ENCODE measurements at regions not wholly inside any gene's neighbourhood (a gene's known extent, or its start where the extent isn't known, plus 50 kb on each side); places are given as distances from the start of the nearest gene placed in this dataset.

DNA sequence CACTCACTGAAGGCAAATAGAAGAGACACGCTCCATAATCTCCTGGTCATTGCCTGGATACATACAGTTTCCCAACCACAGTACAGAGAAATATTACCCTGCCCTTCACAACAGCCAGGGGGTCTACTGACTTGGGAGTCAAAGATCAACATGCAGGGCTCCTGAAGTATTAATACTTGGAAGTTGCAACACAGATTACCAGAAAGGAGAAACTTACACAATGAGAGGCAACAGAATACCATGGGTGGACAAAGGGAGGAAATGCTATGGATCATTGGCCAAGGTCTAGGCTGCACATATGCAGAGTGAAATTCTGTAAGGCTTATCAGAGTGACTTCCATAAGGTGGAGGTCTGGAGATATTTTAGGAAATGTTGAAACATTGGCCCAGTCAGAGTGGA lies 267.9 kb upstream of the FAT3 start:
- DNase-seq (ENCODE audit: low spot score): no peak

DNA sequence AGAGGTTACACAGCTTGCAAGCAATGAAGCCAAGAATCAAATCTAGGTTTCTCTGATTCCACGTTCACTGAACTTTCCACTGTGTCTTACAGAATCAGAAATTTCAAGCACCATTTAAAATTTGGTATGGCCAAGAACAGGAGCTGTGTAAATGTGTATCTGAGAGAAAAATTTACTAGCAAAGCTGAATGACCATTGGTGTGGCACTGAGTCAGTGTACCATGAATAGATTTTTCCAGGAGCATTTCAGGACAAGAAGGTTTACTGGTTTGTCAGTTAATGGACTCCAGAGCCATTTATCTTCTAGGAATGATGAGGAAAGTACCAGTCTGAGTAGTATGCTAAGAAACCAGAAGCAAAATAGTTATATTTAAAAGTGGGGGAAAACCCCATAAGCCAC lies 269.4 kb upstream of the FAT3 start:
- DNase-seq (ENCODE audit: low spot score): no peak

DNA sequence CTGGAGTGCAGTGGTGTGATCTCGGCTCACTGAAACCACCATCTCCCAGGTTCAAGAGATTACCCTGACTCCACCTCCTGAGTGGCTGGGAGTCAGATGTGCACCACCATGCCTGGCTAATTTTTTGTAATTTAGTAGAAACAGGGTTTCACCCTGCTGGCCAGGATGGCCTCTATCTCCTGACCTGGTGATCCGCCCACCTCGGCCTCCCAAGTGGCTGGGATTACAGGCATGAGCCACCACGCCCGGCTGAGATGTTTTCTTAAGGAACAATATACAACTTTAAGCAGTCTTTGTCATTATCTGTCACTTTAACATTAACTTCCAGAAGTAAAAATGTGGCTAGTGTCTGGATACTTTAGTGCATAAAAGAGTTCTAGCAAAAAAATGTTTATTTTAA lies 272.6 kb upstream of the FAT3 start:
- DNase-seq (ENCODE audit: low spot score): no peak

DNA sequence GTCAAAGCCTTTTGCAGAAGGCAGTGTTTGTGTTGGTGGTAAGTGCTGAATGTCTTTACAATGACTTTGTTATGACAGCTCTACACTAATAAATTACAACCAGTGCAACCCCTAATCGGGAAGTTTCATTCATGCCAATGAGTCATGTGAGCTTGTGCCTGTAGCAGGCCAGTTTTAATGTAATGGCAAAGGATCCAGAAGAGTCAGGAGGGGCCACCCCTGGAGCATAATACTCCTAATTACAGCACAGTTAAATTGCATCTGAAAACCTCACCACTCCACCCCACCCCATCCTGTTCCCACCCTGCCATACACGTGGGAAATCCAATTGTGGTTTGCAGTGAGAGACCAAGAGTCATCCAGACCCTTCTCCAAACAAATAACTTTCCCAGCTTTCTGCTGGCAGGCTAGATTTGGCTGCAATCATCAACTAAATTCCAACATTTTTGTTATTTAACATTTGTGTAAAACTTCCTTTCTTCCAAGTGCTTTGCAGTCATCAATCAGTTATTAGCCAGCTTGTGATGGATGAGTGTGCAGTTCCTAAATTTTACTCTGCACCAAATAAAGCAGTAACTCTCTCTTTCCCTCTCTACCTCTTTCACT lies 277.3 kb upstream of the FAT3 start:
- DNase-seq (ENCODE audit: low spot score): no peak

DNA sequence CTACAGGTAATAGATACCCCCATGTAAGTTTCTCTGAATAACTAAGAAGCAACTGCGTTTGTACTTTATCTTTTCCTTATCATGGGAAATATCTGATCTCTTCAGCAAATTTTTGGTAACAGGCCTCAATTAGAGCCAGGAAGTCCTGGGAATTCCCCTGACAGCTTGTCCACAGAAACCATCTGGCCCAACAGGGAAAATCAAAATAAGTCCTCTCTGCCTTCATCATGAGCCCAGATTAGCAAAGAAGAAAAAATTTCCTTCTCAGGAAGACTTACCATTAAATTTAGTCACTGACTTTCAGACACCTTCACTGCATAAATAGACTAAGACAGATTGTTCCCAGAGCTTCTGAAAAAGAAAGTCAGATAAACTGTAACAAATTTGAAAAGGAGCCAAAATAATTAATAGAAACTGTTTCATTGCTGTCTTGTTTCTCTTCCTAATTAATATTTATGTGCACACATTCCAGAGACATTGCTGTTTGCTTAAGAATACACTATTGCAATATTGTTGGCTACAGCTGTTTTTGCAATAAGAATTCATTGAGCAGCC lies 278.1 kb upstream of the FAT3 start:
- DNase-seq (ENCODE audit: low spot score): no peak

DNA sequence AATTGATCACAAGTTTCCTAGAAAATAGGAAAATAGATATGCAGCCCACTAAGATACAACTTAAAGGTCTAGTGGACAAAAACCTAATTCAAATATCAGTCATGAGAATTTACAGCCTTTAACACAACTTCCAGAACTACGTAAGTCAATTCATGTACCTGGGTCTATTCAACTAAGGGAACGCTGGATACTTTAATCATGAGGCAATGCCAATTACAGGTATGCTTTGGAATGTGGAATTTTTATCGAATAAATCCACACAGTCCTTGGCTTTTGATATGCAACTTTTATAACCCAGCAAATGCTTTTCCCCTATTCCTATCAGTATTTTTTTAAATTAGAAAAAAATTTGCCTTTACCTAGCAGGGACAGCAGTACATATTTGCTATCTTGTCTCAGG lies 289.5 kb upstream of the FAT3 start:
- no peak for DNase-seq (ENCODE audit: low spot score)

DNA sequence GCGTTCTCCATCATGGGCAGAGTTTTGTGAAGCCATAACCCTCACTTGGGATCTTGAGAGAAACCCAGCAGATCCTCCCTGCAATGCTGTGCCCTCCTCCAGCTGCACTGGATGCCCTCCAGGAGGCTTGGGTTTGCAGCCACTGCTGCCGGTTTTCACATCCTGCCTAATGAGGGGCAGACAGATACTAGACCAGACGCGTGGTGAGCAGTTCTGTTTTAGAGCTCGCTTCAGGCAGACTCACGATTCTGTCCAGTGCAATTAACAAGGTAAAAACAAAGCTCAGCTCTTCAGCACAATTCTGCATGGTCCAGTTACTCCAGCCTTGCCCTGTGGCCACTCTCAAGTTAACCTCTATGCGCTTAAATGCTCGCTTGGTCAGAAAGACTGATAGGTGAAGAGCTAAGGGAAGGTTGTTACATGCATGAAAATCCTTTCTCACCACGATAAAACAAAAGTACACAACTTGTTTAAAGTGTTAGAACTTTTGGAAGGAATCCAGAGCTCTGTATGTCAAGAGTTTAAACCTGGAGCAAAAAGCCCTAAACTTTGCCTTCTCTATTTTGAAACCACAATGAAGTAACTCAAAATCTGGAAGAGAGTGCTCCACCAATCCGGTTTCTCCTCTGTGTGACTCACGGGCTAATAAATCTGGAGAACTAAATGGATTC lies 292.3 kb upstream of the FAT3 start:
- DNase-seq (ENCODE audit: low spot score): no peak

DNA sequence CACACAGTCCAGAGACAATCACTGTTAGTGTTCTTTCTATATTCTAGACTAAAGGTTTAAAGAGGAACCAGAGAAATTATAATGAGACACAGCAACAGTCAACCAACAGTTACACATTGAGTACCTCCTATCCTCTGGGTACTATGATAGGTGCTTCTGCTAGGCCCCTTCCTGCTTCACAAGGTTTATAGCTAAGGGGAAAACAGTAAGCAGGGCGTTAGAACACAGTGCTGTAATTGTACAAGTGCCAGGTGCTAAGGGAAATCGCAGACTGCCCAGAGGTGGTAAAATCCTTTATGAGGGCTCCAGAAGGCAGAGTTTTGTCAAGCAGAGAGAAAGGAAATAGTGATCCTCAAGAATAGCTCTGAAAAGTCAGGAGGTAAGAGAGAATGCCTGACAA lies 297.2 kb upstream of the FAT3 start:
- DNase-seq (ENCODE audit: low spot score): no peak

DNA sequence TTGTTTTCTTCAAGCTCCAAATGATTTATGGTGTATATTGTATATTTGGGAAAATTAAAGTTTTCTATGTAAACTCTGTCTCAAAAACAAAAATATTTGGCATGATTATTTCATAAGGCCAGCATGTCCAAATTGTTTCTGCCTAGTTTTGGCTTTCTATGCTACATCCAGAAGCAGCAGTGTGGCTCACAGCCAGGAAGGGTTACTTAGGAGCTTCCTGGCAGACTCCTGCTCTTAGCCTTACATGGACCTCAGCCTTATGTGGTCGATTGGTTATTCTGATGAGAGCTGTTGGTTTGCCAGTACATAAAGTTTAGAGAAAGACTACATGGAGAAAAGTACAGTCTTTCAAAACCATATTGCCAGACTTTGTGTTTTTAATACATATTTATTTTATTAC lies 297.7 kb upstream of the FAT3 start:
- DNase-seq (ENCODE audit: low spot score): no peak

DNA sequence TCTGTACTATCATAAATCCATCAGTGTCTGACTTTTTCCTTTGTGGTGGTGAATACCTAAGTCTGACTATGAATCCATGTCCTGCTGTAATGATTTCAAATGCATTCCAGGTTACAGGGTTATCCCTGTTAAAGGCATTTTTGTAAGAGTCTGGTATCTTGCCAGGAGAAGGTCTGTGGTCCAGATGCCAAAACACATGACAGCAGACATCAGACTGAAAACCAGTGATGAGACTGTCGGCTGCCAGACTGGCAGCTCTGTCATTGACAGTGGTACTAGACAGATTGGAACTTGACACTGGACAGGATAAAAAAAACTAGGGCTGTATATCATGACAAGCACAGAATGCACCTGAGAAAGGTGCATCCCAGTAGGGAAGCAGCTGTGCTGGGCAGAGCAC lies 301.8 kb upstream of the FAT3 start:
- no peak for DNase-seq (ENCODE audit: low spot score)

DNA sequence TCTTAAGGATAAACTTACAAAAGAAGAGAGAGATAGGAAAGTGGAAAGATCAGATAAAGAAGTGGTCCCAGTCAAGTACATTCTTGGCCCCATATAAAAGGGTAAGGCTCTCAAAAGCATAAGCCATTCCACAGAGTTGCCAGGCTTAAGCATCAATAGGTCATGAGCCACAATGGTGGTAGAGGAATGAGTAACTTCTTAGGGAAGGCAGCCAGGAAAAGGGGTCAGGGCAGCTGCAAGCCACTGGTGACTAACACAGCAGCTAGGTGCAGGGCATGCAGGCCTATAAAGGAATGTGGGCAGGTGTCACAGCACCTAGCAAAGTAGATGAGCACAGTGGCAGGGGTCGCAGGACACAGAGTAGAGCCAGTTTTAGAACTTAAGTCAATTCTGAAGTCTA lies 302.6 kb upstream of the FAT3 start:
- no peak for DNase-seq (ENCODE audit: low spot score)

DNA sequence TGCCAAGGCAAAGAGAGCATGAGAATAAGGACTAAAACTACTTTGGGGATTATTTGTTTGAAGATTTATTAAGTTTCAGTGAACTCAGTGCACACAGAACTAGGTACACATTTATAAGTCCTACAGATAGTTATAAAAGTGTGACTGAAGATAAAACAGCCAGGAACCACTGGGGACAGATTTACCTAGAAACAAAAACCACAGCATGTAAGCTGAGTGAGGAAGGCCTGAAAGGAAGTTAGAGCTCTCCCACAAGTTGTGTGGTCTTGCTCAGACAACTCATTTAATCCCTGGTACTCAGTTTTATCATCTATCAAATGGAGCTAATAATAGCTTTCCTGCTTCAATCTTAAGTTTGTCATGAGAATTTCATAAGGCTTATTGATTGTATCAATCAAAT lies 311.2 kb upstream of the FAT3 start:
- no peak for DNase-seq (ENCODE audit: low spot score)

DNA sequence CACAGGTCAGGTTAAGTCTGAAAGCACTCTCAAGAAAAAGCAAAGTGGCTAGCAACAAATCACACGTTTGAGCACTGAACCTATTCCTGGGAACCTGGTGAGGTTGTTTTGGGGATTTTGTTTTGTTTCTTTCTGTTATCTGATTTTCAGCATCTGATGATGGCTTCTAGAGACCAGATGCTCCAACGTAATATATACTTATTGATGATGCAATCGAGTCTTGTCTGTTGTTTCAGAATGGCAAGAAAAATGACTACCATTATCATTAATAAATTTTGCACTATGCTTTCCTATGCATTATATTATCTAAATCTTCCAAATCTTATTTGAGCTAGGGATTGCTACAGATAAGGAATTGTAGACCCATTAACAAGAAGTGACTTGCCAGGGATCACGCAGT lies 312.3 kb upstream of the FAT3 start:
- no peak for DNase-seq (ENCODE audit: low spot score)

DNA sequence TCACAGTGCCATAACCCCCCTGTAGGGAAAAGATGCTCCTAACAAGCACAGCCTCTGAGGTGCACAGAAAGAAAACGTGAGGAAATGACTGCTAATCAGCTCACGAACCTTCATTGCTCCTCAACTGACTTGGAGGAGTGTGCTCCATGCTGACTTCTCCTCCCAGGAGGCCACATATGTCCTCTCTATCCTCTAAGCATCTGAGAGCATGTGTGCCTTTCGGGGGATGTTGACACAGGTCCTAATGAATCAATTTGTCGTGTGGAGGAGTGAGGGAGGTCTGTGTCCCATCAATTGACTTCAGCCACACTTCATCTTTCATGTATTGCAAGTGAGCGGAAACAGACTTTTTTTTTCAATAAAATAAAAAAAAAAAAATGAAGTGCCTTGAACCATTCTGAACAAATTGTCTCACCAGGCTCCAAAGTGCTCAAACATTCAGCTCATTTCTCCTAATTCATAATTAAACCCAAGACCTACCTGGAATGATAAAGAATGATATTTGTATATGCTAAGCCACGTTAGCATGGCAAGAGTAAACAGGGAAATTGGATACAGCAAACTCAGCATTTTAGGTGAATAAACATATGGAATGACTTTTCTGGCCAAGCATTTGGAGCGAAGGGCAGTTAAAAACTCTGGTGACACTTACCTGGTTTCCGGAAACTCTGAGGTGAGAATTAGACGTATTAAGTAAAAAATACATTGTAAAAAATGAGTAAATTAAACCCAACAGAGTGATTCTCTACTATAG lies 317.6 kb upstream of the FAT3 start:
- DNase-seq (ENCODE audit: low spot score): no peak

DNA sequence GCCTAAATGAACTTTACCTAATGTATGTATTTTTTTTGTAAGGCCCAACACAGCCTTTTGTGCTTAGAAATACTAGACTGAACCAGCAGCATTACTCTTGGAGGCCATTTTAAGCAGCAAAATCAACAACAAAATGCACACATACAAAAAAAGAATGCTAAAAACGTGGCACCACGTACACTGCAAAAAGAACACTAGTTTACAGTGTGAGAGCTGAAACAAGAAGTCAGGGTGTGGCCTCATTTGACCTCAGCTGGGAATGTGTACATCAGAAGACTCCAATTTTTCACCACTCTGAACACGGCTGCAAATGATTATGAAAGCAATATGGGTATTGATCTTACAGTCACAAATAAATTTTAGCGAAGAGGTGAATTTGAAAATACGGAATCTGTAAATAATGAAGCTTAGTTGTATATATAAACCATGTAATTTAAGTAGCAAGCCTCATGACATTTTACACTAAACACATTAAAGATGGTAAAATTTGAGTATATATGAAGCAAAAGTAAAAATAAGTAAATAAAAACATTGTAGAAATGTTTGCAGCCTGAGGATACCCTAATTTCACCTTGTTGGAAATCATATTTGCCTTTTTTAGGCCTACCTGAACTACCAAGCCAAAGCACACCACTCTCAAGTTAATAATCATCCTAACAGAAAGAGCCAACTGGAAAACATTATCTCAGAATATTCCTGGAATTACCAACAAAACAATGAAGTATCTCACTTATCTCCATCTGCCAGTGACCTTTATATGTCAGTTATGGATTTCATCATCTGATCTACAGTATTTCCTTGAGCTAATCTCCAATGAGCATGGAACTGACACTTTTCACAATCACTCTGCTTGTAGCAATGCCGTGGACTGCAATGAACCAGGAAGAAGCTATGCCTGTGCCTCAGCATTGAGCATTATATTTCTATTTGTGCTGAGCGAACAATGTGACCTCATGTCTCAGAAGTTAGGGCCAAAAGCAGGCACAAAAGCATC lies 319.5 kb upstream of the FAT3 start:
- no peak for DNase-seq (ENCODE audit: low spot score)

DNA sequence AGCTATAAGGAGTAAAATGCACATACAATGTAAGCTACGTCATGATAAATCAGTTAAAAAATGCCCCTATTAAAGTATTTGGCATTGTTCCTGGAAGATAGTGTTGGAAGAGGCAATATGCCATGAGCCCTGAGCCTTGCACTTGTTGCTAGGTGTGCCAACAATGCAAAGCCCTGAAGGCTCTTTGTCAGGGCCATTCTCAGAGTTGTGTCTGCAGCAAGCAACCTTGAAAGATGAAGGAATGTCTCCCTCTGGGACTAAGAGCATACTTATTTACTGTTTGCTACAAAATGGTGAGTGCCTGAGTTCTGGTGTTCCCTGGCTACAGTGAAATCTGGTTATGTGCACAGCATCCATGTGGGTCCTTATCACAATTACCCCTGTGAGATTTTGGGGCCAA lies 322.3 kb upstream of the FAT3 start:
- no peak for DNase-seq (ENCODE audit: low spot score)

DNA sequence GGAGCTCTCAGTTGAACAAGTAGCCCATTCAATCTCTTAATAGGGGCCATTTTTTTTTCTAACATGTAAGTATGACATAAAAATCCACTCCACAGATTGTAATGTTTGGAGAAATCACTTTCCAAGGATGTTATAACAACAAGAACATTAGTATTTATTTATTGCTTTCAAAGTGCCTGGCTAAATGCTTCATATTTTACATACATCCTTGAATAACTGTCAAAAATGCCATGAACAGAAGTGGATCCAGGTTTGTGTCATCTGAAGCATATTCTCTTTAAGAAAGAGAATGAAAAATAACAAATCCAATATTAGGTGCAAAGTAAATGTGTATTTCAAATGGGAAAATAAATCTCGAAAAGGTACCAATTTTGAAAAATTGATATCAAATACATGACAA lies 344.0 kb upstream of the FAT3 start:
- DNase-seq (ENCODE audit: low spot score): no peak

DNA sequence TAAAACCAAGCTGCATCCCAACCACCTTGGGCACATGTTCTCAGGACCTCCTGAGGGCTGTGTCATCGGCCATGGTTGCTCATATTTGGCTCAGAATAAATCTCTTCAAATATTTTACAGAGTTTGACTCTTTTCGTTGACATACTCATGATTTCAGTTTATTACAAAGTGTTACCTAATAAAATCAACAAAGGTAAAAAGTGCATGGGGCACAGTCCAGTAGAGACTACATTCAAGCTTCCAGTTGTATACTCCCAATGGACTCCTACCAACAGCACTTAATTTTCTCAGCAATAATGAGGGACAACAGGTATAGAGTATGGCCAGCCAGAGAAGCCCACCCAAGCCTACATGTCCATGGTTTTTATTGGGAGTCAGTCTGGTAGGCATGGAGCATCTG lies 347.9 kb upstream of the FAT3 start:
- DNase-seq (ENCODE audit: low spot score): no peak

DNA sequence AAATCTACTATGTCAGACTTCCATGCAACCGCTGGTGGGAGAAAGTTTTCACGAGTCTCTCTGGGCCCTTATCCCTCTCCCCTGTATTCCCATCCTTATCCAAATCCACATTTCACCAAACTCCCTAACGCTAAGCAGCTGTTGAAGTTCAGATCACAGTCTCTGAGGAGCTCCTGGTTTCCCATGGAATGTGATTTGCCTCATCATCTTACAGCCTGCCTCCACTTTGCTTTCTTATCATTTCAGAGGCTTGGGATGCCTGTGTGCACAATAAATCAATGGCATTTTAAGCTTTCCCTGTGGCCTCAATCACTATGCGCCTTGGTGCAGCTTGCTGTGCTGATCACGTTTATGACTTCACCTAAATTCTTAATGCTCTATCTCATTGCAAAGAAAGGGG lies 352.4 kb upstream of the FAT3 start:
- DNase-seq (ENCODE audit: low spot score): no peak

DNA sequence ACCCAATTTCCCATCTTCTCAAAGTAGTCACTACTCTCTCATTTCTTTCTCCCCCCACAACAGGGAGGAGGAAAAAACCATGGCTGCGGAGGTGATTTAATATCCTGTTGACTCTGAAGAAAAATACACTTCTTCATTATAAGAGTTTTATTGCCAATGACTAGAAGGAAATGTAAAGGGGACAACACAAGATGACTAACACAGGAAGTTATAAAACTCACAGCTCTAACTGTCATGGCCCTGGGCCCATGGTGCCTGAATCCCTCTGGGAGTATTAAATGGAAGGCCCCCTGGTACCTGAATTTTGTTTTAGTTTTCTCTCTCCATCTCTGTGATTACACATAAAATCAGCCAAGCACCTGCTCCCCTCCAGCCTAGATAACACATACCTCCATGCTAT lies 352.8 kb upstream of the FAT3 start:
- DNase-seq (ENCODE audit: low spot score): no peak

DNA sequence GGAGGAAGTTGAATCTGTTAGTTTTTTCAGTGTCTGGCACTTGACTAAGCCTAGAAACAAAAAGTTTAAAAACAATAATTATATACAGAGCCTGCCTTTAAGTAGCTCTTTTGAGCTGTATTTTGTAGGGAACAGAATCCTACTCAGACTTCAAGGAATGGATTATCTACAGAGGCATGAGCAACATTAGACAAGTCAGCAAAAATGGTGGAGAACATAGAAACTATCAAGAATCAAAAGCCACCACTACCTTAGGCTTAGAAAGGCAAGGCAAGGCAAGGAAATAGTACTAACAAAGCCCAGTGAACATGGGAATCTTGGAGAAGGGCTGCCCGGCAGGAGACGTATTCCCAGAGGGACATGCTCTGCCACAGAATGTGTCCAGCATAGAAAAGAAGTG lies 353.6 kb upstream of the FAT3 start:
- no peak for DNase-seq (ENCODE audit: low spot score)

DNA sequence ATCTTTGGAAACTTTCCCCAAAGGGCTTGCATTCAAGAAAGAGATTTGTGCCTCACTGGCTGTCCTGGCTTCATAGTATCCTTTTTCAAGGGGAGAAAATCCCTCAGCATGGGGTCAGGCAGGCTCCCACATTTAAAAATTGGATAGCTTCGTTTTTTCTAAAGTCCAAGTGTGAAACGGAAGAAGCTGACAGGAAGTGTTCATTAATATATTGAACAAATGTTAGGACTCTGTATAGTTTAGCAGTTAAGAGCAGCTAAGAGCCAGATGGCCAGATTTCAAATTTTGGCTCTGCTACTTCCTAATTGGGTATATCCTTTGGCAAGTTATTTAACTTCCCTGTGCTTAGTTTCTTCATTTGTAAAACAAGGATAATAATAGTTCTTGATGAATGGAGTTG lies 354.9 kb upstream of the FAT3 start:
- DNase-seq (ENCODE audit: low spot score): no peak
